ENCODE measurements at regions not wholly inside any gene's neighbourhood (a gene's known extent, or its start where the extent isn't known, plus 50 kb on each side); places are given as distances from the start of the nearest gene placed in this dataset.

DNA sequence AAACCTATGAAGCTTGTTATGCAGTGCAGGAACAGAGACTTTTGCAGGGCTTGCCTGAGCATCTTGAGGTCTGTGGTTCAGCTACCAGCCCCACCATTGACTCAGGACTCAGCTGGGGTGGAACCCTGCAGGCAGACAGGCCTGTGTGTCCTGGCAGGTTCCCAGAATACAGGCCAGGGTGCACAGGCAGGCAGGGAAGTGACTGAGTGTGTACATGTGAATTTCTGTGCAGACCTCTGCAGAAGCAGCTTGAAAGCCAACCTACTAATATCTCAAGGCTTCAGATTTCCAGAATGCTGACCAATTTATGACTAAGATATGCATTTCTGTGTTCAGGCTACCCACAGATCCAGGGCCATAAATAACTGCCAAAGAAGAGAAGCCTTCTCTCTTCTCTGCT, 254.4 kb downstream of the DLEU7 start:
- TF ChIP-seq, protein P1, sequence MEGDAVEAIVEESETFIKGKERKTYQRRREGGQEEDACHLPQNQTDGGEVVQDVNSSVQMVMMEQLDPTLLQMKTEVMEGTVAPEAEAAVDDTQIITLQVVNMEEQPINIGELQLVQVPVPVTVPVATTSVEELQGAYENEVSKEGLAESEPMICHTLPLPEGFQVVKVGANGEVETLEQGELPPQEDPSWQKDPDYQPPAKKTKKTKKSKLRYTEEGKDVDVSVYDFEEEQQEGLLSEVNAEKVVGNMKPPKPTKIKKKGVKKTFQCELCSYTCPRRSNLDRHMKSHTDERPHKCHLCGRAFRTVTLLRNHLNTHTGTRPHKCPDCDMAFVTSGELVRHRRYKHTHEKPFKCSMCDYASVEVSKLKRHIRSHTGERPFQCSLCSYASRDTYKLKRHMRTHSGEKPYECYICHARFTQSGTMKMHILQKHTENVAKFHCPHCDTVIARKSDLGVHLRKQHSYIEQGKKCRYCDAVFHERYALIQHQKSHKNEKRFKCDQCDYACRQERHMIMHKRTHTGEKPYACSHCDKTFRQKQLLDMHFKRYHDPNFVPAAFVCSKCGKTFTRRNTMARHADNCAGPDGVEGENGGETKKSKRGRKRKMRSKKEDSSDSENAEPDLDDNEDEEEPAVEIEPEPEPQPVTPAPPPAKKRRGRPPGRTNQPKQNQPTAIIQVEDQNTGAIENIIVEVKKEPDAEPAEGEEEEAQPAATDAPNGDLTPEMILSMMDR (IDR thresholded peaks at IDR 0.05): no peak
- no peak for TF ChIP-seq EZH2 (IDR thresholded peaks at IDR 0.05; ENCODE audit: borderline replicate concordance, insufficient read depth, low read depth, low read length, poor library complexity, severe bottlenecking)
